ENCODE measurements at regions not wholly inside any gene's neighbourhood (a gene's known extent, or its start where the extent isn't known, plus 50 kb on each side); places are given as distances from the start of the nearest gene placed in this dataset.

- TF ChIP-seq CTCF (IDR thresholded peaks at IDR 0.05), result no peak
- no peak for TF ChIP-seq POLR2A (IDR thresholded peaks at IDR 0.05)
Measured at GRCh38 chr9:73219985-73220626, 68.4 kb downstream of the ANXA1 start.

Measured in heart left ventricle (tissue), 13 donors.